Neural cell (in vitro differentiated cells): ENCODE measurements at regions not wholly inside any gene's neighbourhood (a gene's known extent, or its start where the extent isn't known, plus 50 kb on each side); places are given as distances from the start of the nearest gene placed in this dataset.

Source experiments
- H2AFZ ChIP-seq: fragments of 200-600, 300-800 bp; sonication (generic), shearing (Covaris generic); 2 replicates; pipeline ENCODE4 v1.6.0; 2014; ENCODE audit warnings: low read depth, mild to moderate bottlenecking, antibody characterized with exemption, low read length, moderate library complexity
- H3F3A ChIP-seq: fragments of 200-600 bp; shearing (Covaris generic); 2 replicates; pipeline ENCODE4 v1.6.1; 2016; ENCODE audit warnings: mild to moderate bottlenecking, moderate library complexity, mixed read lengths, antibody characterized with exemption, low read length; ENCODE audit not compliant: insufficient read depth, poor library complexity, severe bottlenecking
- H3K27ac ChIP-seq: fragments of 200-600, 300-800 bp; sonication (generic), shearing (Covaris generic); 2 replicates; pipeline ENCODE4 v1.5.1; 2014; ENCODE audit warnings: mild to moderate bottlenecking, low read length, moderate library complexity
- H3K27me3 ChIP-seq: fragments of 300-800, 200-600 bp; sonication (generic), shearing (Covaris generic); 2 replicates; pipeline ENCODE4 v1.6.0; 2014; ENCODE audit warnings: mild to moderate bottlenecking, low read depth, low read length, moderate library complexity; ENCODE audit not compliant: insufficient read depth
- H3K36me3 ChIP-seq: fragments of 300-800, 200-600 bp; sonication (generic), shearing (Covaris generic); 2 replicates; pipeline ENCODE4 v1.5.1; 2014; ENCODE audit warnings: mild to moderate bottlenecking, antibody characterized with exemption, low read length, moderate library complexity; ENCODE audit not compliant: insufficient read depth
- H3K4me2 ChIP-seq: fragments of 300-800, 200-600 bp; sonication (generic), shearing (Covaris generic); 2 replicates; pipeline ENCODE4 v1.6.0; 2014; ENCODE audit warnings: mild to moderate bottlenecking, low read length
- H3K4me3 ChIP-seq: fragments of 300-800, 200-600 bp; sonication (generic), shearing (Covaris generic); 2 replicates; pipeline ENCODE4 v1.5.1; 2014; ENCODE audit warnings: mild to moderate bottlenecking, low read length, moderate library complexity
- H3K79me2 ChIP-seq: fragments of 200-600 bp; shearing (Covaris generic); replicated peaks from 2 replicates; pipeline ENCODE4 v1.6.0; 2014; ENCODE audit warnings: mild to moderate bottlenecking, low read length, moderate library complexity; ENCODE audit not compliant: insufficient read depth
- H3K9ac ChIP-seq: fragments of 300-800, 200-600 bp; sonication (generic), shearing (Covaris generic); 2 replicates; pipeline ENCODE4 v1.6.1; 2016; ENCODE audit warnings: mild to moderate bottlenecking, low read length, mixed read lengths
- H3K9me2 ChIP-seq: fragments of 200-600 bp; shearing (Covaris generic); 2 replicates; pipeline ENCODE4 v1.6.1; 2016; ENCODE audit warnings: mild to moderate bottlenecking, low read length, mixed read lengths; ENCODE audit not compliant: insufficient read depth
- H3K9me3 ChIP-seq: fragments of 200-600, 300-800 bp; sonication (generic), shearing (Covaris generic); 2 replicates; pipeline ENCODE4 v1.6.1; 2016; ENCODE audit warnings: mild to moderate bottlenecking, mixed run types, low read length, moderate library complexity, mixed read lengths
- H4K20me1 ChIP-seq: fragments of 200-600 bp; shearing (Covaris generic); 2 replicates; pipeline ENCODE4 v1.6.1; 2016; ENCODE audit warnings: mild to moderate bottlenecking, mixed run types; ENCODE audit not compliant: insufficient read depth
- EZH2 ChIP-seq: fragments of 200-600, 300-800 bp; shearing (Covaris generic), sonication (generic); IDR thresholded peaks from 2 replicates; pipeline ENCODE4 v1.6.1; 2014; ENCODE audit warnings: antibody characterized with exemption, low read length, borderline replicate concordance, mild to moderate bottlenecking; ENCODE audit not compliant: insufficient read depth, poor library complexity, severe bottlenecking
- MXI1 ChIP-seq: fragments of 450-650 bp; conservative IDR thresholded peaks from 2 replicates; pipeline ENCODE4 v1.6.1; 2014; ENCODE audit warnings: antibody characterized with exemption, mild to moderate bottlenecking; ENCODE audit not compliant: poor library complexity, severe bottlenecking
- RAD21 ChIP-seq: fragments of 450-650 bp; conservative IDR thresholded peaks from 2 replicates; pipeline ENCODE4 v1.6.1; 2014; ENCODE audit warnings: antibody characterized with exemption, mild to moderate bottlenecking, moderate library complexity
- SMC3 ChIP-seq: fragments of 450-650 bp; conservative IDR thresholded peaks from 2 replicates; pipeline ENCODE4 v1.6.1; 2014; ENCODE audit warnings: antibody characterized with exemption, mild to moderate bottlenecking, moderate library complexity; ENCODE audit not compliant: poor library complexity
- TAF1 ChIP-seq: IDR thresholded peaks from 2 replicates; pipeline ENCODE4 v1.6.1; 2012; ENCODE audit warnings: low read depth
- TF ChIP-seq, protein P1 (sequence below): fragments of 450-650 bp; IDR thresholded peaks from 2 replicates; pipeline ENCODE4 v1.5.1; 2014; ENCODE audit warnings: antibody characterized with exemption, mild to moderate bottlenecking, moderate library complexity; ENCODE audit not compliant: poor library complexity, severe bottlenecking
- TF ChIP-seq, protein P2 (sequence below): IDR thresholded peaks from 2 replicates; pipeline ENCODE4 v1.6.1; 2012; ENCODE audit warnings: borderline replicate concordance

DNA sequence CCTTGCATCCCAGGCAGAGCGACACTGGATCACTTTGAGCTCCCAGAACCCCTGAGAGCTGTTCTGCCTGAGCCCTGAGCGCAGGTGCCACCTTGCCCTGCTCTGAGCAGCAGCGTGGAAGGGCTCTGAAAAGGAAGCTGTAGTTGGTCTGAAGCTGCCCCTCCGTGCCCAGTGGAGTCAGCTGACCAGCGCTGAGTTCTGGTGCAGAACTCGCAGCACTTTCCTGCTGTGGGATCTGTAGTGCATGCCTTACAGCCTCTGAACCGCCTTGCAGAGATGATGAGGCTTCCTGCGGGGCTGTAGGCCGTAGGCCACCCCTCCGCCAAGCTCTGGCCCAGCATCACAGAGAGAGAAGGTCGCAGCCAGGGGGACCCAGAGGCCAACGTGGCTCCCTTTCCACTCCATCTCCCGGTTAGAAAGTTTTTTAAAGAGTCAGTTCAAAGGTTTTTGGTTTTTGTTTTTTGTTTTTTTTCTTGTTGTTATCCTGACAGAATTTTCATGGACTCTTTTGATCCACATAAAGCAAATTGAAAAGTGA lies 158.3 kb upstream of the CST7 start:
- H3K27ac ChIP-seq: no peak overlapping the region

DNA sequence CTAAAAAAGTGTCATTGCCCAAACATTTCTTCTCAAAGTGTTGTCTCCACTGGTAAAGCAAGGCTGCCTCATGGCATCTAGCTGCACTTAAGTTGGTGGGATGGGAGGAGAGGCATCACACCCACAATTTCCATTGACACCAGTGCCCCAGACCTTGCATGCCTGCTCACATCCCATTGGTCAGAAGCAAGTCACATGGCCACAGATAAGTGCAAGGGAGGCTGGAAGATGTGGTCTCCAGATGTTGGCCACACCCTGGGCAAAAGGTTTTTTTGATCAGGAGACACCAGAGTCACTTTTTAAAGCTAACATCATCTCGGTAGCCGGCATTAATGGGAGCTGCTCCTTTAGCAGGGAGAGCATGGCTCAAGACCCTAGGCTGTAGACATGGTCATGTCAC lies 157.1 kb upstream of the CST7 start:
- H3F3A ChIP-seq: no peaks in the 10 kb centered on the region
- no peaks in the 10 kb centered on the region for H3K36me3 ChIP-seq
- no peak overlapping the region for H3K27ac ChIP-seq
- no peak overlapping the region for H3K4me2 ChIP-seq
- H3K27me3 ChIP-seq: no peaks in the 10 kb centered on the region
- no peak overlapping the region for H2AFZ ChIP-seq
- TF ChIP-seq MXI1 (no peak), SMC3 (no peak), TAF1 (no peak)
- TF ChIP-seq, protein P1, sequence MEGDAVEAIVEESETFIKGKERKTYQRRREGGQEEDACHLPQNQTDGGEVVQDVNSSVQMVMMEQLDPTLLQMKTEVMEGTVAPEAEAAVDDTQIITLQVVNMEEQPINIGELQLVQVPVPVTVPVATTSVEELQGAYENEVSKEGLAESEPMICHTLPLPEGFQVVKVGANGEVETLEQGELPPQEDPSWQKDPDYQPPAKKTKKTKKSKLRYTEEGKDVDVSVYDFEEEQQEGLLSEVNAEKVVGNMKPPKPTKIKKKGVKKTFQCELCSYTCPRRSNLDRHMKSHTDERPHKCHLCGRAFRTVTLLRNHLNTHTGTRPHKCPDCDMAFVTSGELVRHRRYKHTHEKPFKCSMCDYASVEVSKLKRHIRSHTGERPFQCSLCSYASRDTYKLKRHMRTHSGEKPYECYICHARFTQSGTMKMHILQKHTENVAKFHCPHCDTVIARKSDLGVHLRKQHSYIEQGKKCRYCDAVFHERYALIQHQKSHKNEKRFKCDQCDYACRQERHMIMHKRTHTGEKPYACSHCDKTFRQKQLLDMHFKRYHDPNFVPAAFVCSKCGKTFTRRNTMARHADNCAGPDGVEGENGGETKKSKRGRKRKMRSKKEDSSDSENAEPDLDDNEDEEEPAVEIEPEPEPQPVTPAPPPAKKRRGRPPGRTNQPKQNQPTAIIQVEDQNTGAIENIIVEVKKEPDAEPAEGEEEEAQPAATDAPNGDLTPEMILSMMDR: no peak
- H3K9ac ChIP-seq: no peak overlapping the region
- no peaks in the 10 kb centered on the region for H3K9me3 ChIP-seq
- H3K79me2 ChIP-seq: no peaks in the 10 kb centered on the region
- no peak overlapping the region for H3K4me3 ChIP-seq
- no peaks in the 10 kb centered on the region for H4K20me1 ChIP-seq
- H3K9me2 ChIP-seq: no peaks in the 10 kb centered on the region

More for the DNA sequence above, 158.3 kb upstream of the CST7 start:
- Histone ChIP-seq H3K4me2 (no peak overlapping the region), H2AFZ (no peak overlapping the region), H3K9me2 (no peaks in the 10 kb centered on the region), H4K20me1 (no peaks in the 10 kb centered on the region), H3K9me3 (no peaks in the 10 kb centered on the region), H3K36me3 (no peaks in the 10 kb centered on the region), H3F3A (no peaks in the 10 kb centered on the region), H3K4me3 (no peak overlapping the region), H3K79me2 (no peaks in the 10 kb centered on the region), H3K9ac (no peak overlapping the region), H3K27me3 (no peaks in the 10 kb centered on the region)
- TF ChIP-seq RAD21: no peak
- TF ChIP-seq, protein P1: no peak
- TF ChIP-seq, protein P2, sequence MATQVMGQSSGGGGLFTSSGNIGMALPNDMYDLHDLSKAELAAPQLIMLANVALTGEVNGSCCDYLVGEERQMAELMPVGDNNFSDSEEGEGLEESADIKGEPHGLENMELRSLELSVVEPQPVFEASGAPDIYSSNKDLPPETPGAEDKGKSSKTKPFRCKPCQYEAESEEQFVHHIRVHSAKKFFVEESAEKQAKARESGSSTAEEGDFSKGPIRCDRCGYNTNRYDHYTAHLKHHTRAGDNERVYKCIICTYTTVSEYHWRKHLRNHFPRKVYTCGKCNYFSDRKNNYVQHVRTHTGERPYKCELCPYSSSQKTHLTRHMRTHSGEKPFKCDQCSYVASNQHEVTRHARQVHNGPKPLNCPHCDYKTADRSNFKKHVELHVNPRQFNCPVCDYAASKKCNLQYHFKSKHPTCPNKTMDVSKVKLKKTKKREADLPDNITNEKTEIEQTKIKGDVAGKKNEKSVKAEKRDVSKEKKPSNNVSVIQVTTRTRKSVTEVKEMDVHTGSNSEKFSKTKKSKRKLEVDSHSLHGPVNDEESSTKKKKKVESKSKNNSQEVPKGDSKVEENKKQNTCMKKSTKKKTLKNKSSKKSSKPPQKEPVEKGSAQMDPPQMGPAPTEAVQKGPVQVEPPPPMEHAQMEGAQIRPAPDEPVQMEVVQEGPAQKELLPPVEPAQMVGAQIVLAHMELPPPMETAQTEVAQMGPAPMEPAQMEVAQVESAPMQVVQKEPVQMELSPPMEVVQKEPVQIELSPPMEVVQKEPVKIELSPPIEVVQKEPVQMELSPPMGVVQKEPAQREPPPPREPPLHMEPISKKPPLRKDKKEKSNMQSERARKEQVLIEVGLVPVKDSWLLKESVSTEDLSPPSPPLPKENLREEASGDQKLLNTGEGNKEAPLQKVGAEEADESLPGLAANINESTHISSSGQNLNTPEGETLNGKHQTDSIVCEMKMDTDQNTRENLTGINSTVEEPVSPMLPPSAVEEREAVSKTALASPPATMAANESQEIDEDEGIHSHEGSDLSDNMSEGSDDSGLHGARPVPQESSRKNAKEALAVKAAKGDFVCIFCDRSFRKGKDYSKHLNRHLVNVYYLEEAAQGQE: no peak
- no peak for TF ChIP-seq EZH2
